GM23248 (cell line): ENCODE measurements at regions not wholly inside any gene's neighbourhood (a gene's known extent, or its start where the extent isn't known, plus 50 kb on each side); places are given as distances from the start of the nearest gene placed in this dataset.

Source experiments
- DNase-seq: peaks from one replicate; pipeline ENCODE4 v3.0.0-alpha.2; 2015
- H2AFZ ChIP-seq: fragments of 200-600 bp; sonication (generic); 2 replicates; pipeline ENCODE4 v1.6.1; 2016; ENCODE audit warnings: antibody characterized with exemption
- H3F3A ChIP-seq: fragments of 200-600 bp; sonication (generic); 2 replicates; pipeline ENCODE4 v1.6.1; 2016; ENCODE audit warnings: mild to moderate bottlenecking, antibody characterized with exemption, mixed run types; ENCODE audit not compliant: insufficient read depth
- H3K27ac ChIP-seq: fragments of 200-600 bp; sonication (generic); 2 replicates; pipeline ENCODE4 v1.5.1; 2016; ENCODE audit warnings: mild to moderate bottlenecking
- H3K27me3 ChIP-seq: fragments of 200-600 bp; sonication (generic); replicated peaks from 2 replicates; pipeline ENCODE4 v1.6.1; 2016; ENCODE audit warnings: mild to moderate bottlenecking; ENCODE audit not compliant: insufficient read depth
- H3K36me3 ChIP-seq: fragments of 200-600 bp; sonication (generic); 2 replicates; pipeline ENCODE4 v1.6.1; 2016; ENCODE audit warnings: low read depth, mild to moderate bottlenecking
- H3K4me1 ChIP-seq: fragments of 200-600 bp; sonication (generic); 2 replicates; pipeline ENCODE4 v1.6.1; 2016; ENCODE audit warnings: mild to moderate bottlenecking; ENCODE audit not compliant: insufficient read depth
- H3K4me2 ChIP-seq: fragments of 200-600 bp; sonication (generic); one replicate; pipeline ENCODE4 v1.6.1; 2016; ENCODE audit warnings: mild to moderate bottlenecking; ENCODE audit not compliant: unreplicated experiment
- H3K4me3 ChIP-seq: fragments of 200-600 bp; sonication (generic); 2 replicates; pipeline ENCODE4 v1.5.1; 2016; ENCODE audit warnings: mild to moderate bottlenecking
- H3K79me2 ChIP-seq: fragments of 200-600 bp; sonication (generic); 2 replicates; pipeline ENCODE4 v1.6.1; 2016; ENCODE audit warnings: mild to moderate bottlenecking; ENCODE audit not compliant: insufficient read depth
- H3K9ac ChIP-seq: fragments of 200-600 bp; sonication (generic); 2 replicates; pipeline ENCODE4 v1.6.1; 2016; ENCODE audit warnings: mild to moderate bottlenecking
- H3K9me2 ChIP-seq: fragments of 200-600 bp; sonication (generic); 2 replicates; pipeline ENCODE4 v1.6.1; 2016; ENCODE audit warnings: mixed run types, mild to moderate bottlenecking, moderate library complexity; ENCODE audit not compliant: insufficient read depth
- H3K9me3 ChIP-seq: fragments of 200-600 bp; sonication (generic); one replicate; pipeline ENCODE4 v1.6.1; 2017; ENCODE audit warnings: low read depth
- H4K20me1 ChIP-seq: fragments of 200-600 bp; sonication (generic); 2 replicates; pipeline ENCODE4 v1.6.0; 2016; ENCODE audit not compliant: insufficient read depth
- EZH2 ChIP-seq: fragments of 200-600 bp; sonication (generic); IDR thresholded peaks from 2 replicates; pipeline ENCODE4 v1.6.1; 2018; ENCODE audit warnings: antibody characterized with exemption, mild to moderate bottlenecking; ENCODE audit not compliant: insufficient read depth, poor library complexity, severe bottlenecking
- EZH2phosphoT487 ChIP-seq: fragments of 200-600 bp; sonication (generic); IDR thresholded peaks from 2 replicates; pipeline ENCODE4 v1.6.1; 2018; ENCODE audit warnings: antibody characterized with exemption, moderate library complexity, mild to moderate bottlenecking, low read depth; ENCODE audit not compliant: insufficient read depth
- WGBS, 2 experiments: methylation state at CpG; one replicate each; pipeline ENCODE4 v1.1.6; 2015 to 2017; ENCODE audit warnings: low lambda C conversion rate in 2 of 2, low coverage in 1 of 2; ENCODE audit errors: missing lambda C conversion rate in 2 of 2; 5-methylcytosine and 5-hydroxymethylcytosine counted together
- in situ Hi-C: fragments of 300-500 bp; cut with MboI; formaldehyde crosslinking; loops from 2 replicates; pipeline ENCODE4 v1.15.0; 2020

DNA sequence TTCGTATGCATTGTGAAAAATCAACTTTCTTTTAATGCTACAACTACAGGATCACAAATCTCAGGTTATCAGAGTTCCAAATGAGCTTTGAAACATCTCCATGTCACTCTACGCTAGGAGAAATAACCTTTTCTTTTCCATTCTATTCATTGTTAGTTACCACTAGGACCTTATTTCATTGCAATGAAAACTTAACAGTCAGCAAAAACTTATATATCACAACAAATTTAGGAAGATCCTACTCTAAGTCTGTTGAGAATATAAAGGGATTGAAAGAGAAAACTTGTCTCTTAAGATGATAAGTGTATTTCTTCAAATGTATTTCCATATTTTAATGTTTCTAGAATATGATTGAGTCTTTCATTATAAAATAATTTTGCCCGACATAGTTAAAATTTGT lies 539.1 kb downstream of the TMTC2 start:
- TF ChIP-seq EZH2 = no peak
- TF ChIP-seq EZH2phosphoT487 = no peak
- no peak overlapping the region for H3K9ac ChIP-seq
- no peaks in the 10 kb centered on the region for H3K36me3 ChIP-seq
- no peak overlapping the region for H3K27ac ChIP-seq
- no peaks in the 10 kb centered on the region for H3K4me1 ChIP-seq
- H4K20me1 ChIP-seq = no peaks in the 10 kb centered on the region
- 54 to 57% methylated on average over 3 of the region's 3 CpGs for WGBS, 2 experiments
- H3K79me2 ChIP-seq = no peaks in the 10 kb centered on the region
- H3K27me3 ChIP-seq = no peaks in the 10 kb centered on the region
- no peak overlapping the region for H3K4me2 ChIP-seq
- in situ Hi-C loops = no loop called here
- H3K9me3 ChIP-seq = no peaks in the 10 kb centered on the region
- H3K4me3 ChIP-seq = no peak overlapping the region
- H3F3A ChIP-seq = no peaks in the 10 kb centered on the region
- H3K9me2 ChIP-seq = no peaks in the 10 kb centered on the region
- no peak for DNase-seq
- H2AFZ ChIP-seq = no peak overlapping the region

DNA sequence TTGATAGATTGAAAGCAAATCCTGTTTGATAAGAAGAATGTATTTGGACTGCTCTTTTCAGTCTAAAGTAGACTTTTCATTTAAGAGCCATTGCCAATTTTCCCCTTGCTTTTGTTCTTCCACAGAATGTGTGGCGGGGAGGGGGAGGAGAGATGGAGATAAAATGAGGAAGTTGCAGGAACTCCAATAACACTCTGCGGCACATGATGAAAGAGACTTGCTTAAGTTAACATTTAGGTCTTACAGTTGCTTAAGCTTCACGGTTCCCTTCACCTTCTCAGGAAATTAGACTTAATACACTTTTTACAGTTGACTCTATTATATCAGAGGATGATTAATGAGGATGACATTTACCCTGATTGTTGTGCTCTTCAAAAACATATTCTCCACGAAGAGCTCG lies 537.3 kb downstream of the TMTC2 start:
- H4K20me1 ChIP-seq = no peaks in the 10 kb centered on the region
- no peak overlapping the region for H3K27ac ChIP-seq
- H3K4me3 ChIP-seq = no peak overlapping the region
- no peaks in the 10 kb centered on the region for H3K9me3 ChIP-seq
- H3K79me2 ChIP-seq = no peaks in the 10 kb centered on the region
- no peak overlapping the region for H2AFZ ChIP-seq
- TF ChIP-seq EZH2phosphoT487 (no peak), EZH2 (no peak)
- no peak overlapping the region for H3K9ac ChIP-seq
- no peaks in the 10 kb centered on the region for H3K27me3 ChIP-seq
- DNase-seq = no peak
- H3K4me1 ChIP-seq = no peaks in the 10 kb centered on the region
- H3K4me2 ChIP-seq = no peak overlapping the region
- 50 to 61% methylated on average over 5 of the region's 5 CpGs for WGBS, 2 experiments
- H3F3A ChIP-seq = no peaks in the 10 kb centered on the region
- in situ Hi-C loops = no loop called here
- no peaks in the 10 kb centered on the region for H3K36me3 ChIP-seq
- H3K9me2 ChIP-seq = no peaks in the 10 kb centered on the region

DNA sequence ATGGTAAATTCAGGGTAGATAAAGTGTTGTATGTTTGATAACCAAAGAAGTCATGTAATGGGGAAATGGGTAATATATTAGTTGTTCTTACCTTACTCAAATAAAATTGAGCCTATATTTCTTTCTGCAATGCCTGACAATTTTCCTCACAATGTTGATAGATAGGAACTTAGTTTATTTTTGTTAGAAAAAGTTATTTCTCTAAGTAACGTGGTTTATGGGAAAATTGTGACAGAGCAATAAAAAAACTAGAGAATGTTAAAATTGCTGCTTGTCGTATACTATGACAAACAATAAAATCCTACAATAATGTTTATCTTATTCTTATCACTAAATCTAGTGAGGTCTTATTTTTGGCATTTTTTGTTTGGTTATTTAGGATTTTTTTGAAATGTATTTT lies 534.1 kb downstream of the TMTC2 start:
- H3K79me2 ChIP-seq = no peaks in the 10 kb centered on the region
- no peaks in the 10 kb centered on the region for H3K9me3 ChIP-seq
- TF ChIP-seq EZH2phosphoT487 (no peak), EZH2 (no peak)
- no peak overlapping the region for H3K4me2 ChIP-seq
- WGBS, 2 experiments = 38 to 43% methylated on average over 2 of the region's 2 CpGs
- H3K27ac ChIP-seq = no peak overlapping the region
- no peaks in the 10 kb centered on the region for H3F3A ChIP-seq
- no peaks in the 10 kb centered on the region for H3K9me2 ChIP-seq
- no peak overlapping the region for H3K9ac ChIP-seq
- H3K27me3 ChIP-seq = no peaks in the 10 kb centered on the region
- no peak overlapping the region for H3K4me3 ChIP-seq
- DNase-seq = no peak
- H3K4me1 ChIP-seq = no peaks in the 10 kb centered on the region
- no peaks in the 10 kb centered on the region for H4K20me1 ChIP-seq
- no peaks in the 10 kb centered on the region for H3K36me3 ChIP-seq
- no peak overlapping the region for H2AFZ ChIP-seq
- in situ Hi-C loops = no loop called here

DNA sequence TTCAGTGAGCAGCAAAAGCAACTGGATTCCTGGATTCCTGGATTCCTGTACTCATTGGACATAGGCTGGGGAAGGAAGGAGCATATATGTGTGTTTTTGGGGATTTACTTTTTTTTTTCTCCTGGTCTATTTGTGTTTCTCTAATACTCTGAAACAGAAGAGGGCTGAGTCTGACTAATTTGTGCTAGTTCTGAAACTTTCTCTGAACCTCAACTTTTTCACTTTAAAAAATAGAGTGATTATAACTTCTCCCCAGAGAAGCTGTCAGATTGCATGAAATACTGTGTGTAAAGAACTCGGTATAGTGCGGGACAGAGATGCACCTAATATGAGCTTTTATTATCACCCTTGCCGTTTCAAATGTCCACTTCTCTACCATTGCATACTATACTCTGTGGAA lies 529.5 kb downstream of the TMTC2 start:
- DNase-seq = no peak
- H2AFZ ChIP-seq = no peak overlapping the region
- H3K9me3 ChIP-seq = no peaks in the 10 kb centered on the region
- no peaks in the 10 kb centered on the region for H3K27me3 ChIP-seq
- H3K4me3 ChIP-seq = no peak overlapping the region
- H4K20me1 ChIP-seq = no peaks in the 10 kb centered on the region
- no peak overlapping the region for H3K4me2 ChIP-seq
- no peaks in the 10 kb centered on the region for H3K79me2 ChIP-seq
- H3K4me1 ChIP-seq = no peaks in the 10 kb centered on the region
- no peak for TF ChIP-seq EZH2
- no peak for TF ChIP-seq EZH2phosphoT487
- H3K9me2 ChIP-seq = no peaks in the 10 kb centered on the region
- no peaks in the 10 kb centered on the region for H3K36me3 ChIP-seq
- no peak overlapping the region for H3K27ac ChIP-seq
- in situ Hi-C loops = no loop called here
- WGBS, 2 experiments = 54 to 59% methylated on average over 3 of the region's 3 CpGs
- H3K9ac ChIP-seq = no peak overlapping the region
- no peaks in the 10 kb centered on the region for H3F3A ChIP-seq

DNA sequence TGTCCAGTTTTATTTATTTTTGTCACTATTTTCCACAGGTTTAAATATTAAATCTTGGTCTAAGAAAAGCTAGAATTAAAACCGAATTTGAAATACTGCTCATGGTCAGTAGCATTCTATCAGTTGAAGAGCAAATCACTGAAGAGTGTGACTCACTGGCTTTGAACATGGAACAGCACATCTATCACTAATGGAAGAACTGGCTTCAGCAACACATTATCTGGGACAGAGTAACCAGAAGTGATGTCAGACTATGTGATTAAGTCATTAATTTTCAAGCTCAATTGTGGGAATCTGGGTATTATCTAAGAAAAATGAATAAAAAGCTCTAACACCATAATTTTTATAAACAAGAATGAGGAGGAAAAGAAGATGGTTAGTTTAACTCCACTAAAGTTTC lies 527.5 kb downstream of the TMTC2 start:
- Histone ChIP-seq H3K9ac (no peak overlapping the region), H3K79me2 (no peaks in the 10 kb centered on the region), H4K20me1 (no peaks in the 10 kb centered on the region), H3F3A (no peaks in the 10 kb centered on the region), H3K4me3 (no peak overlapping the region), H3K27me3 (no peaks in the 10 kb centered on the region), H3K36me3 (no peaks in the 10 kb centered on the region), H2AFZ (no peak overlapping the region), H3K27ac (no peak overlapping the region), H3K4me2 (no peak overlapping the region), H3K9me3 (no peaks in the 10 kb centered on the region), H3K4me1 (no peaks in the 10 kb centered on the region), H3K9me2 (no peaks in the 10 kb centered on the region)
- in situ Hi-C loops = no loop called here
- no peak for TF ChIP-seq EZH2
- no peak for TF ChIP-seq EZH2phosphoT487
- WGBS, 2 experiments = 15 to 31% methylated on average over 1 of the region's 1 CpG
- DNase-seq = no peak
